ENCODE measurements at regions not wholly inside any gene's neighbourhood (a gene's known extent, or its start where the extent isn't known, plus 50 kb on each side); places are given as distances from the start of the nearest gene placed in this dataset.

DNA sequence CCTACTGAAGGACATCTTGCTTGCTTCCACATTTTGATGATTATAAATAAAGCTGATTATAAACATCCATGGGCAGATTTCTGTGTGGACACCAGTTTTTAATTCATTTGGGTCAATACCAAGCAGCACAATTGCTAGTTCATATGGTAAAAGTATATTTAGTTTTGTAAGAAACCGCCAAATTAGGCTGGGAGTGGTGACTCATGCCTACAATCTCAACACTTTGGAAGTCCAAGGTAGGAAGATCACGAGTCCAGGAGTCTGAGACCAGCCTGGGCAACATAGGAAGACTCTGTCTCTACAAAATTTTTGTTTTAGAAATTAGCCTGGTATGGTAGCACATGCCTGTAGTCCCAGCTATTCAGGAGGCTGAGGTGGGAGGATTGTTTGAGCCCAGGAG is 52.6 kb upstream of the ABHD2 start:
- TF ChIP-seq, protein P1, sequence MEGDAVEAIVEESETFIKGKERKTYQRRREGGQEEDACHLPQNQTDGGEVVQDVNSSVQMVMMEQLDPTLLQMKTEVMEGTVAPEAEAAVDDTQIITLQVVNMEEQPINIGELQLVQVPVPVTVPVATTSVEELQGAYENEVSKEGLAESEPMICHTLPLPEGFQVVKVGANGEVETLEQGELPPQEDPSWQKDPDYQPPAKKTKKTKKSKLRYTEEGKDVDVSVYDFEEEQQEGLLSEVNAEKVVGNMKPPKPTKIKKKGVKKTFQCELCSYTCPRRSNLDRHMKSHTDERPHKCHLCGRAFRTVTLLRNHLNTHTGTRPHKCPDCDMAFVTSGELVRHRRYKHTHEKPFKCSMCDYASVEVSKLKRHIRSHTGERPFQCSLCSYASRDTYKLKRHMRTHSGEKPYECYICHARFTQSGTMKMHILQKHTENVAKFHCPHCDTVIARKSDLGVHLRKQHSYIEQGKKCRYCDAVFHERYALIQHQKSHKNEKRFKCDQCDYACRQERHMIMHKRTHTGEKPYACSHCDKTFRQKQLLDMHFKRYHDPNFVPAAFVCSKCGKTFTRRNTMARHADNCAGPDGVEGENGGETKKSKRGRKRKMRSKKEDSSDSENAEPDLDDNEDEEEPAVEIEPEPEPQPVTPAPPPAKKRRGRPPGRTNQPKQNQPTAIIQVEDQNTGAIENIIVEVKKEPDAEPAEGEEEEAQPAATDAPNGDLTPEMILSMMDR (IDR thresholded peaks at IDR 0.05; ENCODE audit: low read length) = no peak
- TF ChIP-seq EZH2 (IDR thresholded peaks at IDR 0.05; ENCODE audit: borderline replicate concordance, low read length) = no peak
